Fibroblast of skin of back (primary cell): ENCODE measurements at regions not wholly inside any gene's neighbourhood (a gene's known extent, or its start where the extent isn't known, plus 50 kb on each side); places are given as distances from the start of the nearest gene placed in this dataset.

Experiments
- DNase-seq: peaks from one replicate; pipeline ENCODE4 v3.0.0-alpha.2; 2013

DNA sequence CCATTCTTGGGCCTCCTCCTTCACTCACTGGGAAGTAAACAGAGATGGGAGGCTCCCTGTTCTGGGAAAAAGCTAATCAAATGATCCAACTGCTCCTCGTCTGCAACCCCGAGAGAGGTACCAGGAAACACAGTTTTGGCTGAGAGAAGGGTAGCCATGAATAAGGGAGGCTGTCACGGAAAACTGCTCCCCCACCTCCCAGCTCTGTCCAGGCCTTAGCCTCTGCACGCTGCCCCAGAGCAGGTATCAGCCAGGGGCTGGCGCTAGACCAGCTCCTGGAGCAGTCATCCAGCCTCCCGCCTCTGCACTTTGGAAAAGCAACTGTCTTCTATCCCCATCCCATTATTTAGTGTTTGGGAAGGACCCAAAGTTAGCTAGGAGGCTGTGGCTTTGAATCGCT, 266.1 kb downstream of the NDUFS4 start:
- no peak for DNase-seq

DNA sequence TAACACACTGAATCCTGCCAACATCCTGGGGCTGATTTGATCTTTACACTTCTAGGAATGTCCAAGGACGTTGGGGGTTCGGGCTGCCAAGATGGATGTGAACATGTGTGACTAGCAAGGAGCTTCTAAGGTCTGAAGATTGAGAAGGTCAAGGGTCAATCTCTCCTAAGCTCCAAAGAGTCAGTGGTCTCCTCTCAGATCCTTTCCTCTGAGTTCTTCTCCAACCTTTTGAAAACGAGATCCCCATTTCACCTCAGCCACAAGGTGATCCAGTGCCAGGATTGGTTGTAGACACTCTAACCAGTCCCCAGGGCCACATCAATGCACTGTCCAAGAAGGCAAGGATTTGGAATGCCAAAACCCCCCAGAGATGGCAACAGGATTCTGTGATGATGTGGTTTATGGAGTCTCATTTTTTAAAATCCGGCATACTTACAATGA, 266.8 kb downstream of the NDUFS4 start:
- no peak for DNase-seq

DNA sequence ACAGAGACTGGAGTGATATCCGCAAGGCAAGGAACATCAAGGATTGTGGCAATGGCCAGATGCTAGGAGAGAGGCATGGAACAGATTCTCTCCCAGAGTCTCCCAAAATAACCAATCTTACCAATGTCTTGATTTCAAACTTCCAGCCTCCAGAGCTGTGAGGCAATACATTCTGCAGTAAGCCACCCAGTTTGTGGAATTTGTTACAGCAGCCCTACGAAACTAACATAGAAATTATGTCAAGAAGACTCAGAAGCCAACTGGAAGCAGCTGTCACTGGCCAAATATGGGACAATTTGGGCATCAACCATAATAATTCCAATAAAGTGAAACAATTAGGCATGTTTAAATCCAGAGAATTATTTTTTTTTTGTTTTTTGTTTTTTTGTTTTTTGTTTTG, 271.1 kb downstream of the NDUFS4 start:
- no peak for DNase-seq
